HG03457 (cell line): ENCODE measurements at regions not wholly inside any gene's neighbourhood (a gene's known extent, or its start where the extent isn't known, plus 50 kb on each side); places are given as distances from the start of the nearest gene placed in this dataset.
"Not testable (repeated sequence)": the region's sequence is repeated elsewhere in the genome, so short reads cannot be mapped to it uniquely, and the experiment has no call there.

Experiments used
- ATAC-seq: cut with Tn5 transposase; IDR thresholded peaks from one replicate; pipeline ENCODE4 v1.9.1; 2021; ENCODE audit warnings: moderate number of reproducible peaks; ENCODE audit not compliant: unreplicated experiment

DNA sequence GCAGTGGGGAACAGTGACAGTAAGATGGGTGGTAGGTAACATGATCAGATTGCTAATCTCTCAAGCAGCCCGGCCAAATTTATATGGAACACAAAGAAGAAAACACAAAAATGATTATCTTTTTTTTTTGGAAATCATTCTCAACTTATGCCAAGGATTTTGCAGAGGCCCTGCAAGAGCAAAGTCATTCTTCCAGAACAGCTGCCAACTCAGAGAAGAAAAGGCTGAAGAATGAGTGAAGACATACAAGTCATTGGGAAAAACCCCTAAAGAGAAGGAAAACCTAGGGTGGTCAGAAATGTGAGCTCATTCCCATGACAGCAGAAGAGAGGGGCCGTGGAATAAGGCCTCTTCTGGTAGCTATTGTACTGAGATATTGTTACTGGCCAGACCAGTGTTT lies 246.7 kb downstream of the SHOX2 start:
- ATAC-seq = no peak

DNA sequence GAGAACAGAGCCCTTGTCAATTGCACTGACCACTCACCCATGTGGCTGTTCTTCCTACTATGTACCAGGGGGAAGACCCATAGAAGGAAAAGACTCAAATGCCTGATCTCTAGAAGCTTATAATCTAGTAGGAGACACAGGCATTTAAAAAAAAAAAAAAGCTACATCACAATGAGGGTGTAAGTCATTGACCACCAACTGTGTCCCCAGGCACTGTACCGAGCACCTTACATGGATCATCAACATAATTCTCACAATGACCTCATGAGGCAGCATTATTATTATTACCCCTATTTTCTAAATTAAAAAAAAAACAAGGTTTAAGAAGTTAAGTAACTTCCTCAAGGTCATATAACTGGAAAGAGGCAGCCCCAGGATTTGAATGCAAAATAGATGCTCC lies 247.4 kb downstream of the SHOX2 start:
- no peak for ATAC-seq

DNA sequence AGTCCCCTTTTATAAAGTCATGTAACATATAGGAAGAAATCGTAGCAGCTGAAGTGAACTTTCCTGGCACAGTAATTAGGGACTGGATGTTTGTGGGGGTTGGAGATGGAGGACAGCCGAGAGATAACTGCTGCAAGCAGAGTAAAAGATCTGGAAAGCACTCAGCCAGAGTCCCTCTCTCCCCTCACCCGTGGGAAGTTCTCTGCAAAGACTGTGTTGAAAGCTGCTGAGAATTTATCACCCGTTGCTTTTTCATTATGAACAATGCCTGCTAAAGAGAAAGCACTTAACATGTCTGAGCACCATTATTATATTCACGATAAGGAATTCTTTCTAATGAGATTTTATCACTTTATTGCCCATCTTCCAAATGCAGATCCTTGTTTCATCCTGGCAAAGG lies 248.8 kb downstream of the SHOX2 start:
- ATAC-seq = no peak

DNA sequence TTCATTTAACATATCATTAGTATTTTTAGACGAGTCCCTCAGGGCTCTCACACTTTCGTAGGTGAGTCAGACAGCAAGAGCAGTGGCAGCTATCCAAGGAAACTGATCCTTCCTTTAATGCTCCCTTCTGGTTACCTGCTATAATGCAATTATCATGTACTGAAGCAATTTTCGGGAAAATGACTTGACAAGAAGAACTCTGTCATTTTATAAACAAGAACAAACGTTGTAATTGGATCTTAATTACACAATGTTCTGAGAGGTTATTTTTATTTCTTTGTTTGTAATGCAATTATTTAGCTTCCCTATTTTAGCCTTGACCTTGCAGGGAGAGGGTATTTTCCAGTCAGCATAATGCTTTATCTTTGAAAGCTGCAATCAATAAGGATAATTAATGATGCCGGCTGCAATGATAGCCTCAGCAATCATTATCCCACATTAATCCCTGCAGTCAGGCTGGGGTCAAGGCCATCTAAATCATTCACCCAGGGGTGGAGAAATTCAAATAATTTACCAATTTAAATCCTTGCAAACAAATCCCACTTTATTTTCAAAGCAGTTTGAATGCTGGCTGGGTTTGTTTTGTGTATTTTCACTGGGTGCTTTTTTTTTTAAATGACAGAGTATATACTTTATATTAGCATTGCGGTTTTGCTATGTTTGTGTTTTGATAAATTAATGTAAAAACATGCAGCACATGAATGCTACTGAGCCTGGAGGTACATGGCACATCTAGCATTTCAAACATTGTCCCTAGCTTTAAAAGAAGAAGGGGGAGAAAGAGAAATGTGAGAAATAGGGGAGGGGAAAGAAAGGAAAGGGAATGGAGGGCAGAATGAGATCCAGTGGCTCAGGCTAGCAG lies 249.9 kb downstream of the SHOX2 start:
- no peak for ATAC-seq

DNA sequence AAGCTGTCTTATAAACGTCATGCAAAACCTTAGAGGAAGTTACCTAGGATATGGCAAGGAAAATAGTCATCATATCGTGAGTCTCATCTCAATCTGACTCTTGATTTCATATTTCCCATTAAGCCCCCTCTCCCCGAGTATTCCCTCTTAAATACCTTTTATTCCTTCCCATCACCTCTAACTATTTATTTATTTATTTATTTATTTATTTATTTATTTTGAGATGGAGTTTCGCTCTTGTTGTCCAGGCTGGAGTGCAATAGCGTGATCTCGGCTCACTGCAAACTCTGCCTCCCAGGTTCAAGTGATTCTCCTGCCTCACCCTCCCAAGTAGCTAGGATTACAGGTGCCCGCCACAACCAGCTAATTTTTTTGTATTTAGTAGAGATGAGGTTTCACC lies 260.4 kb downstream of the SHOX2 start:
- not testable (repeated sequence) for ATAC-seq

DNA sequence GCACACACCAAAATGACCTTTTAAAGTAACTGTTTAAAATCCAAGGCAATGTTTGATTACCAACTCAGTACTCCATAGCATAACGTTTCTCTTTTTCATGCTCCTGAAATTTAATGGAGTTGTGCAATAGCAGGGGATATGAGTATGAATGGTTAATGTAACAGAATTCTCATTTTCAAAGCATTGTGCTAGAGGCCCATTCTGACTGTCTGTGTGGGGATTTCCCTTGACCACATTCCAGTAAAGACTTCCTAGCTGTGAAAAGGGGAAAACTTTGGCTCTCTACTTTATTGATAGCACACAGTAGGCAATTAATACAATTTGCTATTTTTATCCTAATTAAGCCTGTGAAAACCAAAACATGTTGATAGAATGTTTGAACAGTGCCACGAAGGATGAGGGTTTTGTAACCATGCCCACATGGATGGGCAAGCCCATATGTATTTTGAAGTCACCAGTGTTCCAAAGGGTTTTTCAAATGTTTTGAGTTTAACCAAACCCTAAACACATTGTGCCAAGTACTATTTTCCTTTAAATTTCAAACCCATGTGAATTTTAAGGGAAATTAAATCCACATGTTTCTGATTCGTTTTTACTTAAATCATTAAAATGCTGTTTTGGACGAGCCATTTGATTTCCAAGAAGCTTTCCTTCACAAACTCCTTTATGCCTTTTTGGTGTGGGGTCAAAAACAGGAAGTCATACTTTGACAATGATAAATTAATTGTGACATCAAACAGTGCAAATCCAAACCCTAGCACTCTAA lies 261.2 kb downstream of the SHOX2 start:
- no peak for ATAC-seq

DNA sequence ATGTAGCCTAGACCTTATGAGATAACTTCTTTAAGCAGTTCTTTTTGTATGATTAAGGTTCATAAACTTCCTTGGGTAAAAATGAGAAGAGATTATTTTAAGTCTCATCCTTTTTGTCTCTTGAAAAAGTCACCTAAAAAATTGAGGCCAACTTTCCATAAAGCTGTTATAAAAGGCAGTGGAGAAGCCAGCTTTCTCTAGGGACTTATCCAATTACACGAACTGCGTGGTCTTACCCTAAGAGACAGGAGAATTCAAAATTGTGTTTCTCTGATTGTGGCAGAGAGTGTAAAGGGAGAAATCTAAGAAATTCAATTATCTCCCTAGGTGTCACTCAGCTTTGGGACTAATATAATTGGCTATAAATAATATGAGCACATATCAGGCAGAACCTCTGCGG lies 262.0 kb downstream of the SHOX2 start:
- no peak for ATAC-seq

DNA sequence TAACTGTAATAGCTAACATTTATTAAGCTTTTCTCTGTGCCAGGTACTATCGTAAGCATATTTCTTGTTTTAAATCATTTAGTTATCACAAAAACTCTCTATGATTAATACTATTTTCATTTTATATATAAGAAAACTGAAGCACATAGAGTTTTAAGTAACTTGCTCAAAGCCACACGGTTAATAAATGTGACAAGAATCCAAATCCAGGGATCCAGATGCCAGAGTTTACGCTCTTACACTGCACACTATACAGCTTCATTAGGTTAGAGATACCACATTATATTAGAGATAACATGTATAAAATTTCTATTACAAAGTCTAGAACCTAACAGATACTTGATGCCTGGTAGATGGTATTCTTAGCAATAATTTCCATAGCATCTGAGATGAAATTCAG lies 265.2 kb downstream of the SHOX2 start:
- ATAC-seq = no peak

DNA sequence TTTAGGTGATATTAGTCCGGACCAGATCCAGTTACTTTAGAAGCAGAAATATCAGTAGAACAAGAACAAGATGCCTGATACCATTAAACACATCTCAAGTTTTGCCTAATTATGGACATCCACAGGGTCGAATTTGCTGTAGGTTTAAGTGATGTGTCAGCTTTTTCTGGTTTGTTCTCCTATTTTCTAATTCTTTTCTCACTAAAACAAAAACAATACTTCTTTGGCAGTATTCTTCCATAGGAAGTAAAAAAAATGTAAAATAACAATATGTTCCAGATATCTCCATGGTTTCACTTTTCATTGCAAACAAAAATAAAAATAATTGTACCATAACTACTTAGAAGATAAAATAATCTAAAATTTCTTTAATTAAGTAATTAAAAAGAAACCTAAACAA lies 265.7 kb downstream of the SHOX2 start:
- ATAC-seq = no peak

DNA sequence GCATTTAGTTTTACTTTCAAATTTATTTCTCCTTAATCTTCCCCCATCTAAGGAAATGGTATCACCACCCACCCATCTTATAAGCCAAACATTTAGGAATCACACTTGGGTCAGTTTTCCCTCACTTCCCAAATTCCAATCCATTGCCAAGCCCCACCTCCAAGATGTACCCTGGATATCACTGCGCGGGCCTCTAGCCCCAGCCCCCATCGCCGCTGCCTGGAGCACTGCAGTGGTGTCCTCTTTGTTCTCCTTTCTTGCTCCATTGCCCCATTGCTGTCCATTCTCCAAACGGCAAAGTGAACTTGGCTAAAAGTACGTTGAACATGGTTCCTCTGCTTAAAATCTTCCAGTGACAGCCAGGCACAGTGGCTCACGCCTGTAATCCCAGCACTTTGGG lies 267.8 kb downstream of the SHOX2 start:
- no peak for ATAC-seq

DNA sequence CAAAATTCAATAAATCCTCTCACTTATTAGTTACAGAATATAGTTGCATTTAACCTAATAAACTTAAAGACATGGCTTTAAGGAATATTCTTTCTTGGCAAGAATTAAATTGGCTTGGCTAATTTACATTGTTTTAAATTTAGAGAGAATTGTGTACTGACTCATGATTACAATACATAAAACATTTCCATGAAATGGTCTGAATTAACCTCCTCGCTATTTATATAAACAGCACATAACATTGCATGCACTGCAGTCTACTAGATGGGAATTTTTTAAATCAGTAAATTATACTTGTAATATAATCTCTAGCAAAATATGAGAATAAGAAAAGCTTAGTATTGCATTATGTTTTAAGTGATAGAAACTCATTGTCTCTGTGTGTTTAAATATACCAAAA lies 268.9 kb downstream of the SHOX2 start:
- no peak for ATAC-seq

DNA sequence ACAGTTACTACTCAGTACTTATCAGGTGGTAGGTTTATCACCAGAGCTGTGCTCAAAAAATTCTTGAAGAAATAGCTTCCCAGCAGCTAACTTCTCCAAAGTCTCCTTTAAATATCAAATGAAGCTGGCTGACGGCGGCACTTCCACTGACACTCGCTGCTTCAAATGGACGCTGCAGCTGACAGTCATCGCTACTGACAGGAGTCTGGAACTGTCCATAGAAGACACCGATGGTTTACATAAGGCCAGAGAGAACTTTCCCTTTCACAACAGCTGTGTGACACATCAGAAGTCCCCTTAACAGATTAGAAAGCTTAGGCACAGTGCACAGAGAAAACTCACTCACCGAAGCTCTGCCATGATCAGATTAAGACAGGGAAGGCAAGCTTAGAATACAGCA lies 270.2 kb downstream of the SHOX2 start:
- no peak for ATAC-seq

DNA sequence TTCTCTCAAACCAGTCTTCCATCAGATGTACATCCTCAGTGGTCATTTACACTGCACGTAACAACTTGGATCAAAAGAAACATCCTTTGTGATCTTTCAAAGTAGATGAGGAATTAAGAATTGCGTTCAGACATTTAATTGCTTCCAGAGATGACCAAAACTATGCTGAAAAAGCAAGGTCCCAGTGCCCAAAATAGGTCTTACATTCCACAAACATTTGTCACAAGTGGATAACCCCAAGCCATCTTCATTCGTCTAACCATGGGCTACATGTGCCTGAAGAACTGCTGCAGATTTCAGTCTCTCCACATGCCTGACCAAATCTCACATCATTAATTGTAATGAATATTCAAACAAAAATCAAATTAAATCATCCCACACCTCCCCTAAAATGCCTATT lies 273.6 kb downstream of the SHOX2 start:
- no peak for ATAC-seq

DNA sequence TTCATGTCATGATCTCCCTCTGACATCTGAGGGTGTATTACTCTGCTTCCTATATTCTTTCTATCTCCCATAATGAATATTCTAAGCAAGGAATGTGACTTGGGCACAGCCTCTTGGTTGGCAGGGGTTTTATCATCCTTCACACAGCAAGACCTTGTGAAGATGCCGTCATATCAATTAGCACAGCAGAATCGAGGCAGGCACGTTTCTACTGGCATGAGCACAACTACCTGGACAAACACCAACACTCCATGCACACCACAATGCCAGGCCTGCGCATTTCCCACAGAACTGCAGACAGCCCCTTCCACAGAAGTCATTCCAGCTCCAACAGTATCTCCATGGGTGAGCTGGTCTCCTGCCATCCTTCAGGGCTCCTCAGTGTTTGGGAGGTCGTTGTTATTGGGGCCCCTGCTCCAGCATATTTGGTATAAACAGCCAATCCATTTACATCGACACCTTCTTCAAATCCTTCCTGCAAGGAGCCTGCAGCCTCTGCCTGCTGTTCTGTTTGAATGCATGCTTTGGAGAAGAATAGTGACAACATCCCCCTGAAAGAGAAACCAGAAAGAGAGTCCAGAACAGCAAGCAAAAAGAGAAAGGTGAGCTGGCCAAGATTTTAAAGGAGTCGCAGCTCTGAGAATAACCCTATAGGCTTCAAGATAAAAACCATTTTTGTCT lies 275.5 kb downstream of the SHOX2 start:
- ATAC-seq = no peak

DNA sequence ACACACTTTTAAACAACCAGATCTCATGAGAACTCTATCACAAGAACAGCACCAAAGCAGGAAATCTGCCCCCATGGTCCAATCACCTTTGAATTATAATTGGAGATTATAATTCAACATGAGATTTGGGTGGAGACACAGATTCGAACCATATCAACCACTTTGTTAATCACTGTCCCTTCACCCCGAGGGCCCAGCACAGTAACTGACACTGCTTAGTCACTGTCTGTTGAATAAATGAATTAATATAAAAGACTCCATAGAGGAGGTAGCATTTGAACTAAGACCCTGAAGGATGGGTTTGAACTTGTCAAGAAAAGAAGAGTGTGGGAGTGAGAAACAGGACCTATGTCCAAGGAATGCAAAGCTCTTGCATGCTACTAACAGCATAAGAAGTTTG lies 276.4 kb downstream of the SHOX2 start:
- no peak for ATAC-seq

DNA sequence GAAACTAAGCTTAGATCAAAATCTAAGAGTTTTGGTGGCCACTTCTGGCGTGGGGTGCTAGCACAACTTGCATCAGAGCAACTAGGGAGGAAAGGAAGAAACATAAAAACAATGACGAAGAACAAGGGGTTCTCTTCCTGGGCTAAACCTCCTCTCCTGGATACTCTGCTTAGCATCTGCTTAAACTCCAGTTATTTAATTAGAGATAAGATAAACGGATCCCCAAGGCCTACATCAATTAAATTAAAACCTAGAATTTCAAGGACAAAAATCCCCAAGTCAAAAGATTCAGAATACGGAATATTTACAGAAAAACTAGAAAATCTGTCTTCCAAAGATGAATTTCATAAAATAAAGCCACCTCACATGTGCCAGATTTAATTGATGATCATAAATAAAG lies 281.9 kb downstream of the SHOX2 start:
- no peak for ATAC-seq

DNA sequence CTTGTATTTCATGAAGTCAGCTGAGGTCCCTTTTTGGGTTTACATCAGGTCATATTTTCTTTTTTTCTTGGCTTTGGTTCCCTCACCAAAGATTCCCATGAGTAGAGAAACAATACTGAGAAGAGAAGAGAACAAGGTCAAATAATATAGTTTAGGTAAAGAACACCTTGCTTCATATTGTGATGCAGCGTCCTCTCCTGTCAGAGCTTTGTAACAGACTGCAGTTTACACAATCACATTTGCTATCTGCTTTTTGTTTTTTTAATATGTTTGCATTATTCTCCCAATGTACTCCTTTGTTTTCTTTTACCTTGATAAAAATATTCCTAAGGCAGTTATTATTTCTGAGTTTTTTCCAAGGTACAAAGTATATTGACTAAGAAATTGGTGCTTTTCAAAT lies 283.2 kb downstream of the SHOX2 start:
- ATAC-seq = no peak

DNA sequence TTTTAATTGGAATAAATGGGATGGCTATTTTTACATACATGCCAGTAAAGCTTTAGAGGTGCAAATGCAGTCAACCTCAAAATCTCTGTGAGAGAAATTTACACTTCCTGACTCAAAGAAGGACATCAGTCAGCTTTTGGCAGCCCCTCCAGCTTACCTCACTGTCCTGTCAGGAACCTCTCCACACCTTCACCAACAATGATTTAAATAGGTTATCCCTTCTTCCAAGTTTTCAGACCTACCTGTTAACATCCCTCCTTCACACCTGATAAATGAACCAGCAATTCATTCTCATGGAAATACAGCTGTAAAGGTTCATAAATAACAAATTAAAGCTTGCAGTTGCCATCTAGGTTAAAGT lies 286.1 kb downstream of the SHOX2 start:
- ATAC-seq = no peak

DNA sequence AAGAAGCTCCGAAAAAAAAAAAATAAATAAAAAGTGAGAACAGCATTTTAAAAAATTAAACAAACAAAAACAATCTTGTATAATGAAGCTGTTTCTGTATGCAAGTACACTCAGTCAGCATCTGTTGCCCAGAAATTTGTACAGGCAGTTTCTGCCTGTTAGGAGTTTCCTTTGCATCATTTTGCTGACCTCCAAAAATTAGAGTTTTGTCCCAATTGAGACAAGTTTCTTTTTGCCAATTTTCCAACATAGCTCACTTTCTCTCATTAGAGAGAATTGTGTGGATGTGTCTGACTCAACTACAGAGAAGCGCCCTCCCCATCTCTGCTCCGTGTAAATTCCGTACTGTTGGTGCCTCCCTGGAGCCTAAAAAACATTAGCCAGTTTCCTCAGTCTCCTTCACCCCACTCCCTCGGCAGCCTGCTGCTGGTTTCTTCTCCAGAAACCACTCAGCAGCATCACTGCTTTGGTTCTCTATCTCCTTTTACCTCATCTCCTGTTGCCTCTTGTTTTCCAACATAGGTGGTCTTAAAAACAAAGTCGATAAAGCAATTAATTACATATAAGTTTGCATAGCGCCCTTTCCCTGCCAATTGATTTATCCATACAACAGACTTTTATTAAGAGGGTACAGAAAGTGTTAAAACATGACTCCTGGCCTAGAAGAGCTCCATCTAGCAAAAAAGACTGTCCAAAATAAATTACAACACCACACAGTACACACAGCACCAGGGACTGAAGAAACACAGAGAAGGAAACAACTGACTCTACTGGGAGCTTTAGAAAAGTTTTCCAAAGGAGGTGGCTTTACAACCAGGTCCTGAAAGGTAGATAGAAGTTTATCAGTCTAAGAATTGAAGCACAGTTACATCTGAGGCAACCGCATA lies 286.7 kb downstream of the SHOX2 start:
- no peak for ATAC-seq

DNA sequence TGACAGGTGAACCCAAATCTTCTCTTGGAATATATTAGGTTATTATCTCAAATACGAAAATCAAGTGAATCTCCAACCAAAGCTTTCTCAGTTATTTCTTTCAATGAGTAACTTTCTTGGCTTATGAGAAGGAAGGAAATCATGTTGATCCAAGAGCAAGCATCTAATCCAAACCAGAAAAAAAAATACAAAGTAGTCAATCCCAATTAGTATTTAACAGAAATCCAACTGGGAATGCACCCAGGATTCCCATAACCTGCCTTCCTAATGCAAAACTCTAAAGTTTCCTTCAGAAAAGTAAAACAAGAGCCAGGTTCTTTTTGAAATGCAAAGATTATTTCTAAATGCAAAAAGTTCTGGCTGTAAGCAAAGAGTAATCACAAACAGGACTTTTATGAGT lies 289.3 kb downstream of the SHOX2 start:
- ATAC-seq = no peak

DNA sequence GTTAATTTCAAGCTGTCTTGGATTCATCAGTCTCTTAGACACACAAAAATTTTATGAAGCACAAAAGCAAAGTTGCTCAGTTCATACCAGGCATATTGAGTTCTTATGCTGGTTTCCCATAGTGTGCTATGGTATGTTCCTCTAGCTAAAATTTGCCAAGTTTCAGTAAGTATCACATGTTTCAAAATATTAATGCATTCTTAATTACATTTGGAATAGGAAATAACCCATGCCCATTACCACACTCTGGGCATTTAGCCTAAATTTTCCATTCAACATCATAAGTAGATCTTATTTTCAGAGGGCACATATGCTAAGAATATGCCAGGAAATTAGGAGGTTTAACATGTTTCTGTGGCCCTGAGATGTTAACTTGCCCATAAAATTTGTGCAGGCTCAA lies 289.9 kb downstream of the SHOX2 start:
- ATAC-seq = no peak
